H7 (cell line): ENCODE measurements at regions not wholly inside any gene's neighbourhood (a gene's known extent, or its start where the extent isn't known, plus 50 kb on each side); places are given as distances from the start of the nearest gene placed in this dataset.

ENCODE experiments used
- DNase-seq: peaks from one replicate; pipeline ENCODE4 v3.0.0; 2012
- H3K27me3 ChIP-seq: 2 replicates; pipeline ENCODE4 v1.6.0; 2011; ENCODE audit warnings: mild to moderate bottlenecking, low read length; ENCODE audit not compliant: control insufficient read depth, insufficient read depth
- H3K36me3 ChIP-seq: replicated peaks from 2 replicates; pipeline ENCODE4 v1.5.1; 2011; ENCODE audit warnings: low read length; ENCODE audit not compliant: control insufficient read depth, insufficient read depth
- H3K4me3 ChIP-seq: 2 replicates; pipeline ENCODE4 v1.5.1; 2011; ENCODE audit warnings: low read depth, mild to moderate bottlenecking, control low read depth, low read length, moderate library complexity; ENCODE audit not compliant: insufficient read depth

- Histone ChIP-seq H3K27me3 (no peaks in the 10 kb centered on the region), H3K4me3 (no peak overlapping the region), H3K36me3 (no peaks in the 10 kb centered on the region)
- DNase-seq = no peak
These were observed 312.7 kb upstream of the PDE4D start for GRCh38 chr5:60206234-60206633.

GRCh38 chr5:60205071-60205470 is 311.5 kb upstream of the PDE4D start:
- H3K27me3 ChIP-seq = no peaks in the 10 kb centered on the region
- H3K4me3 ChIP-seq = no peak overlapping the region
- no peak for DNase-seq
- H3K36me3 ChIP-seq = no peaks in the 10 kb centered on the region

GRCh38 chr5:60196385-60197113 is 303.0 kb upstream of the PDE4D start:
- H3K27me3 ChIP-seq = no peaks in the 10 kb centered on the region
- no peak for DNase-seq
- H3K36me3 ChIP-seq = no peaks in the 10 kb centered on the region
- H3K4me3 ChIP-seq = no peak overlapping the region

DNA sequence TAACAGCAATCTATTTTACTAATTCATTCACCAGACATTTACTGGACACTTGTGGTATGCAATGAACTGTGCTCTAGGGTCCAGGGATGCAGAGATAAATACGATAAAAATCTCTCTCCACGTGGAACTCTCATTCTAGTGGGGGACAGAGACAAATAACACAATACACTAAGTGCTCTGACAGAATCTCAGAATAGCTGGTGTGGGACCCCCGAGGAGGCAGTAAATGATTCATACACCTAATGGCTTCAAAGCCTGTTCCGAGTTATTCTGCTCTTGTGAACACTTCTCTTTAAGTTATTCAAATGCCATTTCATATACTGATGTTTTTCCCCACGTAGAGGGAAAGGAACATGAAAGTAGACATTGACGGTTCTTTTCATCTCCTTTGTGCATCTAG is 302.0 kb upstream of the PDE4D start:
- no peaks in the 10 kb centered on the region for H3K36me3 ChIP-seq

DNA sequence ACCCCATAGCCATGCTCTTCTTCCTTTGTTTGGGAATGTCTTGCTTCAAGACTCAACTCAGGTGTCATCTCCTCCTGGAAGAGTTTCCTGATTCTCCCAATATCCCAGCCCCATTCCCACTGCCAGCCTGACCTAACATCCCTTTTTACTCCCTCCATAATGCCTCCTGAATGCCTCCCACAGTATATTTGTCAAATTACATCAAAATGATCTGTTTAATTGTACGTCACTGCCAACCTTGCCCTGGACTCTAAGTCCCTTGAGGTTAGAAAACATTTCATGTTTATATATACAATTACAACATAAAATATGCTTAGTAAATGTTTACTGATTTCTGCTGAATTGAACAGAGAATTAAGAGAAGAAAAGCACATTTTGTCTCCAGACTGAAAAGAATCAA is 301.6 kb upstream of the PDE4D start:
- no peak for DNase-seq
- Histone ChIP-seq H3K36me3 (no peaks in the 10 kb centered on the region), H3K4me3 (no peak overlapping the region), H3K27me3 (no peaks in the 10 kb centered on the region)

More for the DNA sequence above, 302.0 kb upstream of the PDE4D start:
- Histone ChIP-seq H3K4me3 (no peak overlapping the region), H3K27me3 (no peaks in the 10 kb centered on the region)
- DNase-seq = no peak

- Histone ChIP-seq H3K36me3 (no peaks in the 10 kb centered on the region), H3K27me3 (no peaks in the 10 kb centered on the region), H3K4me3 (no peak overlapping the region)
These were observed 291.9 kb upstream of the PDE4D start for GRCh38 chr5:60185231-60186099.

DNA sequence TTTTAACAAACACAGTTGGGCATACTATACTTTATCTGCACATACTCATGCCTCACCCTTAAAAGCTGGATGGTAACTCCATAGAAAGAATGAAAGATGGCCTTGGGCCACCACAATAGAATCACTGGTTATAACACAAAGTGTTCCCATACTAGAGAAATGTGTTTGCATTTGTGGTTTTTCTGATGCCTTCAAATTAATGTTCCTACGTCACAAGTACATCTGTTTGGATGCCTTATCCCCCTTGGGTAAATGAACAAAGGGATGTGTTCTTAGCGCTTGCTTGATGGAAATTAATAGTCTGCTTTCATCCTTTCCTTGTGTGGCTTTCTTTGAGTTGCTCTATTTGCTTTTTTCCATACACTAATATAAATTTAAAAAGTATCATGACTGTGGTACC is 291.1 kb upstream of the PDE4D start:
- Histone ChIP-seq H3K27me3 (no peaks in the 10 kb centered on the region), H3K36me3 (no peaks in the 10 kb centered on the region), H3K4me3 (no peak overlapping the region)
- DNase-seq = no peak

More at GRCh38 chr5:60185231-60186099, 291.9 kb upstream of the PDE4D start:
- no peak for DNase-seq

DNA sequence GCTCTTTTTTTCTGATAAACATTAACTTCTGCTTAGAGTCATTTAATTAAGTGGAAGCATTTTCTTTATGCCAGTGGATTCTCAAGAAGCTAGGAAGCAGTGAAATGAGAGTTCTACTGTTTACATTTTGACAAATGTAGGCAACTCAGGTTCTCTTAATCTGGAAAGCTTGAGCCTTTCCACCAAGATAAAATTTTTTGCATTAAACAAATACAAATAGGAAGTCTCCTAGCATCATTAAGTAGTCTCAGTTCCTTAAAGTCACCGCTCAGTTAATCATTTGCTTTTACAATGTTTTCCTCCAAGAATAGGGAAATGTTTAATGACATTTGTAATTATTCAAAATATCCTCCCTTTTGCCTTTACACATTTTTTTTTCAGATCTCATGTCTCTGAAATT is 290.4 kb upstream of the PDE4D start:
- no peak for DNase-seq
- Histone ChIP-seq H3K27me3 (no peaks in the 10 kb centered on the region), H3K36me3 (no peaks in the 10 kb centered on the region), H3K4me3 (no peak overlapping the region)

- Histone ChIP-seq H3K27me3 (no peaks in the 10 kb centered on the region), H3K36me3 (no peaks in the 10 kb centered on the region), H3K4me3 (no peak overlapping the region)
- DNase-seq = no peak
These were observed 284.6 kb upstream of the PDE4D start for GRCh38 chr5:60178101-60178500.

- DNase-seq = no peak
These were observed 284.1 kb upstream of the PDE4D start for GRCh38 chr5:60177596-60177995.

DNA sequence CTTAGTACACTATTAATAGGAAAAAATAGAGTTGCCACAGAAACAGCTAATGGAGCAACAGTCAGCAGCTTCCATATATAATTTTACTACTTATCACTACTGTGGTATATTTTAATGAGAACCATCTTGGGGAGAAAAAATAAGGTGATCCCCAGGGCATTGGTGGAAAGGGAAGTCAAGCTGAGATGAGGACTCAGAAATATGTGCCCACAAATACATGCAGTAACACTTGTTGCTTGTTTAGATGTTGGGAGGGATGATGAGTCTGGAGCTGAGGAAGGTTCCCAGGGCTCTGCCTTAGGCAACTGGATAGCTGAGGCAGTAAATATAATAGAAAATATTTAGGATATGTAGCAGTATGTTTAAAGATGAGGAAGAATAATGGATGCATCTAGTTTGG is 280.1 kb upstream of the PDE4D start:
- DNase-seq = no peak
- H3K36me3 ChIP-seq = no peaks in the 10 kb centered on the region
- H3K4me3 ChIP-seq = no peak overlapping the region
- no peaks in the 10 kb centered on the region for H3K27me3 ChIP-seq

More at GRCh38 chr5:60177596-60177995, 284.1 kb upstream of the PDE4D start:
- no peak overlapping the region for H3K4me3 ChIP-seq
- H3K36me3 ChIP-seq = no peaks in the 10 kb centered on the region
- H3K27me3 ChIP-seq = no peaks in the 10 kb centered on the region

DNA sequence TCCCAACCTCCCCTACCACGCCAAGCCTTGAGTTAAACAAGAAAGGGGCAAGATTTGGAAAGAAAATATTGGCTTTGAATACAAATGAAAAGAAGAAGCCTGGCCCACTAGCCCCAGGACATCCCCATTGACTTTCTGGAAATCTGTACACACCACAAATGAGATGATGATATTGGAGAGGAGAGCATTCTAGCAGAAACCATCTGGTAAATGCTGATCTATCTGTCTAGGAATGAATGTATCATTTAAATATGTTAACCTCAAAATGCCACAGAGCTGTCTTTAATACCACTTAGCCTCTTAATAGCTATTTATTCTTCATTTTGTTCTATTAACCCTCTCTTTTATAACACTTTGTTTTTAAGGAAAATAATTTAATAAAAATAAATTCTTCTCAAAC is 270.2 kb upstream of the PDE4D start:
- no peak for DNase-seq

GRCh38 chr5:60162441-60162840 is 268.9 kb upstream of the PDE4D start:
- Histone ChIP-seq H3K36me3 (no peaks in the 10 kb centered on the region), H3K4me3 (no peak overlapping the region), H3K27me3 (no peaks in the 10 kb centered on the region)
- no peak for DNase-seq

More for the DNA sequence above, 270.2 kb upstream of the PDE4D start:
- Histone ChIP-seq H3K36me3 (no peaks in the 10 kb centered on the region), H3K27me3 (no peaks in the 10 kb centered on the region), H3K4me3 (no peak overlapping the region)

DNA sequence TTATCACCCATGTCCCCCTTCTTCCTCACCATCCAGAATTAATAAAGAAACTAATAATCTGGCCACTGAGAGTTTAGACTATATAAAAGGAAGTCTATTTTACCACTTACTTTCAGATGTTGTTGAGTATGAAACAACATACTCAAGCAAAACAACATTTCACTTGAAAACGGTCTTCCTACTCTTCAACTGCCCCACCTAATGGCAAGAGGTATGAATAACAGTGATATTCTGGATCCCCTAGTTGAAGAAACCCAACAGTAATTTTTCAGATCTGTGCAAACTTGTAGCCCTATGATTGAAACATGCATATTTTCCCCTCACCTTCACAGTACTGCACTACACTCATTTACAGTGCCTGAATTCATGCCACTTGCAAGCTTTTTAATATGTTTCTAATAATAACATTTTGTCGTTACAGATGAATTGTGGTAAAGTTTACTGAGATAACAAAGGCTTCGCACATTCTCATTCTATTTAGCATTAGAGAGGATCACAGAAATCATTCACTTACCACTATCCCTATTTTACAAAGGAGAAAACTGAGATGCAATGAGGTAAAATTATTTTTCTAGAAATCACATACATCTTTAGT is 267.9 kb upstream of the PDE4D start:
- H3K4me3 ChIP-seq = no peak overlapping the region
- H3K36me3 ChIP-seq = no peaks in the 10 kb centered on the region
- H3K27me3 ChIP-seq = no peaks in the 10 kb centered on the region
- DNase-seq = peak; percentile 40

DNA sequence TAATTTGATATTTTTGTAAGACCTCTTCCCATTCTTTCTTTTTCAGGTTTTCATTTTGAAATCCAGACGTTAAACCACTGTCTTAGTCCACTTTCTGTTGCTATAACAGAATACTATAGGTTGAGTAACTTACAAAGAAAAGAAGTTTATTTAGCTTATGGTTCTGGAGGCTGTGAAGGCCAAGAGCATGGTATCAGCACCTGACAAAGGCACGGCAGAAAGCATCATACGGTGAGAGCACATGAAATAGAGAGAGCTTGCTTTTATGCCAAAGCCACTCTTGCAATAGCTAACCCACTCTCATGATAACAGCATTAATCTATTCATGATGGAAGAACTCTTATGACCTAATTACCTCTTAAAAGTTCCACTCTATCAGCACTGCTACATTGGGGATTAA is 255.6 kb upstream of the PDE4D start:
- Histone ChIP-seq H3K4me3 (no peak overlapping the region), H3K36me3 (no peaks in the 10 kb centered on the region), H3K27me3 (no peaks in the 10 kb centered on the region)
- no peak for DNase-seq
